HG02763 (cell line): ENCODE measurements at regions not wholly inside any gene's neighbourhood (a gene's known extent, or its start where the extent isn't known, plus 50 kb on each side); places are given as distances from the start of the nearest gene placed in this dataset.

Source experiments
- ATAC-seq: cut with Tn5 transposase; IDR thresholded peaks from one replicate; pipeline ENCODE4 v1.9.1; 2021; ENCODE audit warnings: mild to moderate bottlenecking, moderate library complexity; ENCODE audit not compliant: unreplicated experiment

GRCh38 chr5:28009576-28009975, 971.2 kb upstream of the CDH9 start:
- ATAC-seq, result no peak

GRCh38 chr5:27996665-27997064, 958.3 kb upstream of the CDH9 start:
- ATAC-seq, result no peak

- no peak for ATAC-seq
These were observed 957.5 kb upstream of the CDH9 start for GRCh38 chr5:27995867-27996266.

GRCh38 chr5:27978322-27978721, 939.9 kb upstream of the CDH9 start:
- ATAC-seq, result no peak

- no peak for ATAC-seq
These were observed 930.8 kb upstream of the CDH9 start for GRCh38 chr5:27969157-27969556.

- no peak for ATAC-seq
These were observed 924.8 kb upstream of the CDH9 start for GRCh38 chr5:27963050-27963783.

- ATAC-seq, result no peak
These were observed 923.8 kb upstream of the CDH9 start for GRCh38 chr5:27962198-27962597.

GRCh38 chr5:27947088-27947487, 908.7 kb upstream of the CDH9 start:
- no peak for ATAC-seq

GRCh38 chr5:27944471-27944870, 906.1 kb upstream of the CDH9 start:
- ATAC-seq, result no peak

GRCh38 chr5:27938989-27939388, 900.6 kb upstream of the CDH9 start:
- ATAC-seq, result no peak

- no peak for ATAC-seq
These were observed 889.7 kb upstream of the CDH9 start for GRCh38 chr5:27928060-27928459.

- no peak for ATAC-seq
These were observed 872.8 kb upstream of the CDH9 start for GRCh38 chr5:27911216-27911615.

- no peak for ATAC-seq
These were observed 870.0 kb upstream of the CDH9 start for GRCh38 chr5:27908341-27908740.

- ATAC-seq, result no peak
These were observed 868.7 kb upstream of the CDH9 start for GRCh38 chr5:27906931-27907601.

GRCh38 chr5:27906481-27906880, 868.1 kb upstream of the CDH9 start:
- no peak for ATAC-seq

GRCh38 chr5:27900761-27901160, 862.4 kb upstream of the CDH9 start:
- ATAC-seq, result no peak

GRCh38 chr5:27876071-27876470, 837.7 kb upstream of the CDH9 start:
- ATAC-seq, result no peak

- ATAC-seq, result no peak
These were observed 836.8 kb upstream of the CDH9 start for GRCh38 chr5:27875148-27875547.

- no peak for ATAC-seq
These were observed 829.9 kb upstream of the CDH9 start for GRCh38 chr5:27868292-27868691.

GRCh38 chr5:27855491-27855890, 817.1 kb upstream of the CDH9 start:
- no peak for ATAC-seq

GRCh38 chr5:27854243-27854852, 816.0 kb upstream of the CDH9 start:
- no peak for ATAC-seq

- ATAC-seq, result no peak
These were observed 806.9 kb upstream of the CDH9 start for GRCh38 chr5:27845248-27845647.
